Fibroblast of lung (primary cell): ENCODE measurements at regions not wholly inside any gene's neighbourhood (a gene's known extent, or its start where the extent isn't known, plus 50 kb on each side); places are given as distances from the start of the nearest gene placed in this dataset.

Experiments
- DNase-seq, 2 donors: peaks; one replicate each; pipeline versions ENCODE4 v3.0.0 to v3.0.0-alpha.2; 2010; ENCODE audit warnings: low read depth in 2 of 2
- H2AFZ ChIP-seq: 2 replicates; pipeline ENCODE4 v1.5.1; 2012; ENCODE audit warnings: low read length, control low read depth, inconsistent platforms
- H3K27ac ChIP-seq: 2 replicates; pipeline ENCODE4 v1.5.1; 2011; ENCODE audit warnings: low read length, control low read depth; ENCODE audit not compliant: insufficient read depth
- H3K27me3 ChIP-seq: 2 replicates; pipeline ENCODE4 v1.5.1; 2011; ENCODE audit warnings: mild to moderate bottlenecking, low read length; ENCODE audit not compliant: control insufficient read depth, insufficient read depth
- H3K36me3 ChIP-seq: 2 replicates; pipeline ENCODE4 v1.5.1; 2011; ENCODE audit warnings: low read length; ENCODE audit not compliant: control insufficient read depth, insufficient read depth
- H3K4me1 ChIP-seq: 2 replicates; pipeline ENCODE4 v1.5.1; 2011; ENCODE audit warnings: low read length; ENCODE audit not compliant: control insufficient read depth, insufficient read depth; ENCODE audit errors: extremely low read depth
- H3K4me2 ChIP-seq: 2 replicates; pipeline ENCODE4 v1.5.1; 2011; ENCODE audit warnings: low read length, control low read depth; ENCODE audit not compliant: insufficient read depth; ENCODE audit errors: extremely low read depth
- H3K4me3 ChIP-seq, 4 experiments: fragments of 200-600 bp in 1 of 4; sonication (generic) in 1 of 4; replicated peaks in 1 of 4; 2 replicates each; pipeline ENCODE4 v1.5.1; 2011 to 2016; ENCODE audit warnings: low read length in 4 of 4, low read depth in 3 of 4, mild to moderate bottlenecking in 3 of 4, control low read depth in 2 of 4, inconsistent platforms in 1 of 4, mixed read lengths in 1 of 4; ENCODE audit not compliant: insufficient read depth in 1 of 4; ENCODE audit errors: control extremely low read depth in 1 of 4
- H3K79me2 ChIP-seq: 2 replicates; pipeline ENCODE4 v1.5.1; 2012; ENCODE audit warnings: mild to moderate bottlenecking, low read length, inconsistent platforms; ENCODE audit not compliant: control insufficient read depth, insufficient read depth
- H3K9ac ChIP-seq: 2 replicates; pipeline ENCODE4 v1.5.1; 2011; ENCODE audit warnings: mild to moderate bottlenecking, low read length, control low read depth; ENCODE audit not compliant: insufficient read depth
- H3K9me3 ChIP-seq: 2 replicates; pipeline ENCODE4 v1.5.1; 2012; ENCODE audit warnings: low read depth, low read length; ENCODE audit not compliant: control insufficient read depth, insufficient read depth
- H4K20me1 ChIP-seq: 2 replicates; pipeline ENCODE4 v1.5.1; 2011; ENCODE audit warnings: low read length; ENCODE audit not compliant: control insufficient read depth, insufficient read depth; ENCODE audit errors: extremely low read depth
- EZH2 ChIP-seq: IDR thresholded peaks from 2 replicates; pipeline ENCODE4 v1.5.1; 2012; ENCODE audit warnings: low read length, control low read depth, mild to moderate bottlenecking; ENCODE audit errors: missing control alignments
- TF ChIP-seq, protein P1 (sequence below), 2 donors: IDR thresholded peaks in 1 of 2; conservative IDR thresholded peaks in 1 of 2; 1 replicate in 1 of 2; 2 replicates in 1 of 2; pipeline ENCODE4 v1.5.1; 2011 to 2012; ENCODE audit warnings: low read length in 2 of 2, control low read depth in 1 of 2, inconsistent platforms in 1 of 2, low read depth in 1 of 2, mild to moderate bottlenecking in 1 of 2

DNA sequence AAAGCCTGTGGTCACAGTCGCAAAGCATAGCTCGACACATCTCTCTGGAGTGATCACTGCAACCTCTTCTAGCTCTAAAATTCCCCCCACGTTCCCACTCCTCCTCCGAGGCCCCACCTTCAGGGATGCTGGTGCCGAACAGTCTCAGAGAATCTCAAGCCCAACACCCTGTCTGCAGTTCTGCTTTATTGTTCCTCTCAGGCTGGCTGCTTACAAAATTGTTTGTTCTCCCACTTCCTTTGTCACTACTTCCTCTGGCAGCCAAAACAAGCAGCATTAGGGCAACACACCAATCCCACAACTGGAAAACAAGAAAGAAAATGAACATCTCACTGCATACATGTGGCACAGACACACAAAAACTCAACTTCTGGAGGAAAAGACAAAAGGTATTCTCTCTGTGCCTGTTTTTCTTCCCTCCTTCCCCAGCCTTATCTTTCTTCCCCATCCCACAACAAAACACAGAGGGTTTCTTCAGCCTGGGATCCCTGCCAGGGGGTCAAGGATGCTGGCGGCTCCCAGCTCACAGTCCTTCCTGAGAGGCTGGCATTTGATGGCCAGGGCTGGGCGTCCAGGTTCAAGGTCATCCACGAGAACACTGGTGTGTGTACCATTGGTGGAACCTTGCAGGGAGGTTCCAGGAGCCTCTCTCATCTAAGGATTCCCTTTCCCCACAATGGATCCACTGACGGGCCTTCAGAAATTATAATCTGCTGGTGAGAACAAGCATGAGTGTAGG, 108.4 kb downstream of the TMCO5A start:
- Histone ChIP-seq H3K4me3 (no peak overlapping the region), H3K27ac (no peak overlapping the region), H4K20me1 (no peaks in the 10 kb centered on the region), H3K9me3 (no peaks in the 10 kb centered on the region), H3K9ac (no peak overlapping the region), H3K79me2 (no peaks in the 10 kb centered on the region), H3K36me3 (no peaks in the 10 kb centered on the region), H3K27me3 (no peaks in the 10 kb centered on the region), H3K4me2 (no peak overlapping the region), H2AFZ (no peak overlapping the region), H3K4me1 (peaks cover 10% of the 10 kb centered on the region)
- TF ChIP-seq EZH2 = no peak
- TF ChIP-seq, protein P1, sequence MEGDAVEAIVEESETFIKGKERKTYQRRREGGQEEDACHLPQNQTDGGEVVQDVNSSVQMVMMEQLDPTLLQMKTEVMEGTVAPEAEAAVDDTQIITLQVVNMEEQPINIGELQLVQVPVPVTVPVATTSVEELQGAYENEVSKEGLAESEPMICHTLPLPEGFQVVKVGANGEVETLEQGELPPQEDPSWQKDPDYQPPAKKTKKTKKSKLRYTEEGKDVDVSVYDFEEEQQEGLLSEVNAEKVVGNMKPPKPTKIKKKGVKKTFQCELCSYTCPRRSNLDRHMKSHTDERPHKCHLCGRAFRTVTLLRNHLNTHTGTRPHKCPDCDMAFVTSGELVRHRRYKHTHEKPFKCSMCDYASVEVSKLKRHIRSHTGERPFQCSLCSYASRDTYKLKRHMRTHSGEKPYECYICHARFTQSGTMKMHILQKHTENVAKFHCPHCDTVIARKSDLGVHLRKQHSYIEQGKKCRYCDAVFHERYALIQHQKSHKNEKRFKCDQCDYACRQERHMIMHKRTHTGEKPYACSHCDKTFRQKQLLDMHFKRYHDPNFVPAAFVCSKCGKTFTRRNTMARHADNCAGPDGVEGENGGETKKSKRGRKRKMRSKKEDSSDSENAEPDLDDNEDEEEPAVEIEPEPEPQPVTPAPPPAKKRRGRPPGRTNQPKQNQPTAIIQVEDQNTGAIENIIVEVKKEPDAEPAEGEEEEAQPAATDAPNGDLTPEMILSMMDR (conservative IDR thresholded peaks at IDR 0.05 in 1 of 2, IDR thresholded peaks at IDR 0.05 in 1 of 2; ENCODE audit: low read depth in 1 of 2, low read length in 2 of 2) = no peak
- DNase-seq = no peak

DNA sequence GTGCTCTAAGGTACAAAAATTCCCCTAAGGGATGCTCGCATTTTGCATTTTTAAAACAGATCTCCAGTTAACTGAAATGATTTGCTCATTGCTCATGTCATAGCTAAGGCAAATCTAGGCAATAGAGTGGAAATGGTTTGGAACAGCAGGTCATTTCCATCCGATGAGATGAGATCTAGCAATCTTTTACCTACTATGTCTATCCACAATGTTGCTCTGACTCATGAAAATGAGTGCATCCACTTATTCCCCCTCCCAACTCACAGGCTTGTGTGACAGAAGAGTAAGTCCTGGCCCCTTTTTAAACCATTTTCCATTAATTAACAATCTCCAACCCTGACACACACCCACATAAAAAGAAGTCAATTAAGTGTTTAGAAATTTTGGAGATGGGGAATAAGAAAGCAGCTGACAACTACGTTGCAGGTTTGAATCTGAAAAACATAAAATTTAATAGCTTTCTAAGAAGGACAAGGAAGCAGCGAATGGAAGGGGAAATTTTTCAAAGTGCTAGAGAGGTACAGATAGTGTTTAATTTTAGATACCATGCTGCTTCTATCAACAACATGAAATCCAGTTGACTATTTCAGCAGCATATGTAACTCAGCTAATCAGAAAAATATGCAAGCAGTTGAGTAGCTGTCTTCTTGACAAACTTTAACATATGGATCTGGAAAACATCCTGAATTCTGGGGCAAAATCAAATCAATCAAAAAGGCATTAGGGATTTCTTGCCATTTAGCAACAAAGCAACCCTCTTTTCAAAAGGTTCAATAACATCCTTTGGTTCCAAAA, 112.0 kb downstream of the TMCO5A start:
- Histone ChIP-seq H3K27me3 (no peaks in the 10 kb centered on the region), H3K4me2 (no peak overlapping the region), H4K20me1 (no peaks in the 10 kb centered on the region), H3K4me1 (peaks cover 7% of the 10 kb centered on the region), H3K9ac (no peak overlapping the region), H3K36me3 (no peaks in the 10 kb centered on the region), H3K27ac (no peak overlapping the region), H3K4me3 (no peak overlapping the region), H3K79me2 (no peaks in the 10 kb centered on the region), H2AFZ (no peak overlapping the region), H3K9me3 (no peaks in the 10 kb centered on the region)
- no peak for TF ChIP-seq EZH2
- TF ChIP-seq, protein P1 (conservative IDR thresholded peaks at IDR 0.05 in 1 of 2, IDR thresholded peaks at IDR 0.05 in 1 of 2; ENCODE audit: low read depth in 1 of 2, low read length in 2 of 2) = no peak
- DNase-seq = no peak

DNA sequence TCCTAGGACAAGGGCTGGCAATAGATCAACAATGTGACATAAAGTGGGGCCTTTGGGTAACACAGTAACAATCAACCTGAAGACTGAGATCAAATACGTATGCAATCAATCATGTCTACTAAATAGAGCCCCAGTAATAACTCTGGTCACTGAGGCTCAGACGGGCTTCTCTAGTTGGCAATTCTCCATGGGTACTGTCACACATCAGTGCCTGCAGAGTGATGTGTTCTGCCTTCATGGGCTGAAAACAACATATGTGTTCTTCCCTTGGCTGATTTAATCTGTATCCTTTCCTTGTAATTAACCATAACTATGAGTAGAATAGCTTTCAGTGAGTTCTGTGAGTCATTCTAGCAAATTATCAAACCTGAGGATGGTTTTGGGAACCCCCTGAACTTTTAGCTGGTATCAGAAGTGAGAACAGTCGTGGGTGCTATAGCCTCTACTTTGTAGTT, 113.6 kb downstream of the TMCO5A start:
- Histone ChIP-seq H3K36me3 (no peaks in the 10 kb centered on the region), H3K9me3 (no peaks in the 10 kb centered on the region), H3K79me2 (no peaks in the 10 kb centered on the region), H3K27ac (no peak overlapping the region), H2AFZ (no peak overlapping the region), H3K4me3 (no peak overlapping the region), H3K4me1 (peaks cover 3% of the 10 kb centered on the region), H3K4me2 (no peak overlapping the region), H3K27me3 (no peaks in the 10 kb centered on the region), H3K9ac (no peak overlapping the region), H4K20me1 (no peaks in the 10 kb centered on the region)
- DNase-seq = no peak
- TF ChIP-seq, protein P1 (conservative IDR thresholded peaks at IDR 0.05 in 1 of 2, IDR thresholded peaks at IDR 0.05 in 1 of 2; ENCODE audit: low read depth in 1 of 2, low read length in 2 of 2) = no peak
- TF ChIP-seq EZH2 = no peak
